GM10266 (cell line): ENCODE measurements at regions not wholly inside any gene's neighbourhood (a gene's known extent, or its start where the extent isn't known, plus 50 kb on each side); places are given as distances from the start of the nearest gene placed in this dataset.

Experiments used
- DNase-seq: peaks from one replicate; pipeline ENCODE4 v3.0.0; 2012; ENCODE audit errors: extremely low spot score
- TF ChIP-seq, protein P1 (sequence below): IDR thresholded peaks from 2 replicates; pipeline ENCODE4 v1.5.1; 2012; ENCODE audit warnings: mild to moderate bottlenecking, low read depth; ENCODE audit not compliant: control insufficient read depth, insufficient read depth; ENCODE audit errors: missing control alignments

DNA sequence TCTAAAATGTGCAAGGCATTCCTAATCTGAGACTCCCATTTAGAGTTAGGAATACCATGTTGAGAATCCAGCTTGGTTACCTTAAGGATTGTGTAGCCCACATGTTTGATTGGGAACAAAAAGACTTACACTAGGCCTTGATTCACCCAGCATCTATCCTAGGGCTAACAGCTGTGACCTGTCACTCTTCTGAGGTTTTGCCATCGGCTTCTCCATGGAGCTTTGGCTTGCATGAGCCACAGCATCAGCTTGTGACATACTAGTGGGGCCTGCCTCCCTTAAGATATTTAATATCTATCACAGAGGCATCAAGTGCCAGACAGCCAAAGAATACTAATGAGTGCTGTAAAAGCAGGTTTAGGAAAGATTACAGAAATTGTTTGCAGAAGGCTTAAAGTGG is 241.3 kb upstream of the UBE2E3 start:
- TF ChIP-seq, protein P1, sequence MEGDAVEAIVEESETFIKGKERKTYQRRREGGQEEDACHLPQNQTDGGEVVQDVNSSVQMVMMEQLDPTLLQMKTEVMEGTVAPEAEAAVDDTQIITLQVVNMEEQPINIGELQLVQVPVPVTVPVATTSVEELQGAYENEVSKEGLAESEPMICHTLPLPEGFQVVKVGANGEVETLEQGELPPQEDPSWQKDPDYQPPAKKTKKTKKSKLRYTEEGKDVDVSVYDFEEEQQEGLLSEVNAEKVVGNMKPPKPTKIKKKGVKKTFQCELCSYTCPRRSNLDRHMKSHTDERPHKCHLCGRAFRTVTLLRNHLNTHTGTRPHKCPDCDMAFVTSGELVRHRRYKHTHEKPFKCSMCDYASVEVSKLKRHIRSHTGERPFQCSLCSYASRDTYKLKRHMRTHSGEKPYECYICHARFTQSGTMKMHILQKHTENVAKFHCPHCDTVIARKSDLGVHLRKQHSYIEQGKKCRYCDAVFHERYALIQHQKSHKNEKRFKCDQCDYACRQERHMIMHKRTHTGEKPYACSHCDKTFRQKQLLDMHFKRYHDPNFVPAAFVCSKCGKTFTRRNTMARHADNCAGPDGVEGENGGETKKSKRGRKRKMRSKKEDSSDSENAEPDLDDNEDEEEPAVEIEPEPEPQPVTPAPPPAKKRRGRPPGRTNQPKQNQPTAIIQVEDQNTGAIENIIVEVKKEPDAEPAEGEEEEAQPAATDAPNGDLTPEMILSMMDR = no peak
- DNase-seq = no peak

DNA sequence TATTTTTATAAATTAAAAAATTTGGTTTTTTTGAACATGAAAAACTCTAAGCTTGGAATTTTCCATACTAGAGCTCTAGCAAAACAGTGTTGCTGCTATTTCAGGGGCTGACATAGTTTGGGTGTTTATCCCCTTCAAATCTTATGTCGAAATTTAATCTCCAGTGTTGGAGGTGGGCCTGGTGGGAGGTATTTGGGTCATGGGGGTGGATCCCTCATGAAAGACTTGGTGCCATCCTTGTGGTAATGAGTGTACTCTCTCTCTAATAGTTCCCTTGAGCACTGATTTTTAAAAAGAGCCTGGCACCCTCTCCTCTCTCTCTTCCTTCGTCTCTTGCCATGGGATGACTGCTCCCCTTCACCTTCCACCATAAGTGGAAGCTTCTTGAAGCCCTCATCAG is 244.6 kb upstream of the UBE2E3 start:
- TF ChIP-seq, protein P1 = no peak

DNA sequence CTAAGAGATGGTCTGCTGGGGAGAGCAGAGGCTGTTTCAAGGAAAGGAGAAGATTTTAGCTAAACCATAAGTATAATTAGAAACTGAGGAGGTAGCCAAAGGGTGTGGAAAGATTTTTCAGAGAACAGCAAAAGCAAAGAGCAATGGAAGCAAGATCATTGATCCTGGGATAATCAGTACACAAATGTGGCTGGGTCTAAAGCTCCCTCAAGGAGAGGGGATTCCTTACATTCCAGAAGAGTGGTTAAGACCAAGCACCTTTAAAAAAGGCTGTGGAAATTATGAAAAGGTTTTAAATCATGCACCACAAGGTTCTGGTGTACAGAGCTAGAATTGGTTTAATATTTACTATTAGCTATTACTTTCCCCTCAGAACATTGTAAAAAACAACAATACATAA is 246.0 kb upstream of the UBE2E3 start:
- TF ChIP-seq, protein P1 = no peak
- no peak for DNase-seq

More for the DNA sequence above, 244.6 kb upstream of the UBE2E3 start:
- DNase-seq = no peak

DNA sequence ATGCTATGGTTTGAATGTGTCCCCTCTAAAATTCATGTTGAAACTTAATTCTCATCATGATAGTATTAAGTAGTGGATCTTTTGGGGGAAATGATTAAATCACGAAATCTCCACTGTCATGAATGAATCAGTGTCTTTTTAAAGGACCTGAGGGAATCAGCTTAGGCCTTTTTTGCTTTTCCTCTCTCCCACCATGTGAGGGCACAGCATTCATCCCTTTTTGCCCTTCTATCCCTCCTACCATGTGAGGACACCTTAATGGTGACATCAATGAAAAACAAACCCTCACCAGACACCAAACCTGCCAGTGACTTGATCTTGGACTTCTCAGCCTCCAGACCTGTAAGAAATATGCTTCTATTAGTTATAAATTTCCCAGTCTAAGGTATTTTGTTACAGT is 247.1 kb upstream of the UBE2E3 start:
- DNase-seq = no peak
- TF ChIP-seq, protein P1 = no peak

DNA sequence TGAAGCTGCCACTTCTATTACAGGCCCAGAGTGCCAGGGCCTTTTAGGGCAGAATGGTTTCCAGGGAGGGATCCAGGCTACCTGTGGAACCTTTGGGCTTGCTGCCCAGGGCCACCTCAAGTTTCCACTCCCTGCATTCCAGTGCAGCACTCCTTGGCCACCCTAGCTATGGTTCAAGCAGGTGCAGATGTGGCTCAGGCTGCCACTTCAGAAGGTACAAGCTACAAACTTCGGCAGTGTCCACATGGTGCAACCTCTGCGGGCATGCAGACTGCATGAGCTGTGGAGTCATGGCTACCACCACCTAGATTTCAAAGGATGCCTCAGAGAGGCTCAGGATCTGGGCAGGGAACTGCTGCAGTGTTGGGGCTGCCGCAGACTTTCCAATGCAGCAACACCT is 248.1 kb upstream of the UBE2E3 start:
- no peak for DNase-seq
- TF ChIP-seq, protein P1 = no peak

DNA sequence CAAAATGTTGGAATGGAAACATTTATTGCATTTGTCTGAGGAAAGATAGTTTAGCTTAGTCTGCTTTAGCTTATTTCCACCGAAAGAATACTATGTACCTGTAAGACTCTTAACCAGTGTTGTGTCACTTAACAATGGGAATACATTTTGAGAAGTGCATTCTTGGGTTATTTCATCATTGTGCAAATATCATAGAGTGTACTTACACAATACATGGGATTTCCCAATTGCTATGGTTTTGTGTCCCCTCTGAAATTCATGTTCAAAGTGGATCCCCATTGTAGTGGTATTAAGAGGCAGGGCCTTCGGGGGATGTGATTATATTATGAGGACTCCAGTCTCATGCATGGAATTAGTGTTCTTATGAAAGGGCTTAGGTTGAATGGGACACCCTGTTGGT is 249.4 kb upstream of the UBE2E3 start:
- TF ChIP-seq, protein P1 = no peak
- DNase-seq = no peak

DNA sequence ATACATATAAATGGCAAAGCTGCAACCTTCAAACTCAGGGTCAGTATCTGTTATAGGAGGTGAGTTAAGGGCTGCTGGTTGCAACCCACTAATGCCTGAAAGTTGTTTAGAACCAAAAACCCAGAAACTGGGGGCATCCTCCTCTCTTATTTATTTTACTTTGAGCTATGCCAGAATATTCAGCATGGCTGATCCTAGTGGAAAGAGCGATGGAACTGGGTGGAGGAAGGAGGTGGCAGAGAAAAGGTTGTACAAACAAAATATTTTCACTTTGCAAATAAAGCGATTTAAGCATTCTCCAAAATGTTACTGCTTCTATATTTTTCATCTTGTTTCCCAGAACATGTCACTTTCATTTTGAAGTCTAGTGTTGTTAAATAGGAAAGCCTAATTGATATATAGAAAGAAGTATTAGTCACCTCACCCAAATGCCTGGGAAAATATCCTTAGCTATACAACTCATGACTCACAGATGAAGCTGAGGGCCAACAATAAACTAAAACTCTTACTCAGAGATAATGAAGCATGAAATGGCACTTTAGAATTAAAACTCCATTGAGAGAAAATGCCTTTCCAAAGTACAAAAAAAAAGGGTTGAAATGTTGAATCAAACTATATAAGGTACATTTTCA is 251.4 kb upstream of the UBE2E3 start:
- no peak for DNase-seq
- TF ChIP-seq, protein P1 = no peak
